Esophagus muscularis mucosa (tissue), 4 donors: ENCODE measurements at regions not wholly inside any gene's neighbourhood (a gene's known extent, or its start where the extent isn't known, plus 50 kb on each side); places are given as distances from the start of the nearest gene placed in this dataset.
"Not testable (repeated sequence)": the region's sequence is repeated elsewhere in the genome, so short reads cannot be mapped to it uniquely, and the experiment has no call there.

Source experiments
- DNase-seq: peaks from one replicate; pipeline ENCODE4 v3.0.0-alpha.2; 2017; ENCODE audit errors: extremely low spot score
- H3K27ac ChIP-seq, 4 donors: fragments of 200-600 bp; sonication (generic); replicated peaks in 1 of 4; 1 replicate in 3 of 4; 2 replicates in 1 of 4; pipeline ENCODE4 v1.5.1; 2016 to 2019; ENCODE audit warnings: mild to moderate bottlenecking in 1 of 4
- H3K27me3 ChIP-seq, 4 donors: fragments of 200-600 bp; sonication (generic); one replicate each; pipeline versions ENCODE4 v1.5.1 to v1.6.0; 2016 to 2019
- H3K36me3 ChIP-seq, 4 donors: fragments of 200-600 bp; sonication (generic); one replicate each; pipeline ENCODE4 v1.5.1; 2016 to 2019
- H3K4me1 ChIP-seq, 4 donors: fragments of 200-600 bp; sonication (generic); one replicate each; pipeline ENCODE4 v1.5.1; 2016 to 2019
- H3K4me3 ChIP-seq, 4 donors: fragments of 200-600 bp; sonication (generic); 1 replicate in 2 of 4; 2 replicates in 2 of 4; pipeline ENCODE4 v1.5.1; 2016 to 2019; ENCODE audit warnings: mild to moderate bottlenecking in 4 of 4, moderate library complexity in 1 of 4
- H3K9me3 ChIP-seq, 4 donors: fragments of 200-600 bp; sonication (generic); 1 replicate in 3 of 4; 2 replicates in 1 of 4; pipeline ENCODE4 v1.5.1; 2016 to 2019
- WGBS: methylation state at CpG from one replicate; pipeline ENCODE4 v1.1.5; 2018; 5-methylcytosine and 5-hydroxymethylcytosine counted together
- intact Hi-C: fragments of 100-400 bp; cut with DNase I; formaldehyde crosslinking; loops from one replicate; pipeline ENCODE4 v1.15.1; 2023

DNA sequence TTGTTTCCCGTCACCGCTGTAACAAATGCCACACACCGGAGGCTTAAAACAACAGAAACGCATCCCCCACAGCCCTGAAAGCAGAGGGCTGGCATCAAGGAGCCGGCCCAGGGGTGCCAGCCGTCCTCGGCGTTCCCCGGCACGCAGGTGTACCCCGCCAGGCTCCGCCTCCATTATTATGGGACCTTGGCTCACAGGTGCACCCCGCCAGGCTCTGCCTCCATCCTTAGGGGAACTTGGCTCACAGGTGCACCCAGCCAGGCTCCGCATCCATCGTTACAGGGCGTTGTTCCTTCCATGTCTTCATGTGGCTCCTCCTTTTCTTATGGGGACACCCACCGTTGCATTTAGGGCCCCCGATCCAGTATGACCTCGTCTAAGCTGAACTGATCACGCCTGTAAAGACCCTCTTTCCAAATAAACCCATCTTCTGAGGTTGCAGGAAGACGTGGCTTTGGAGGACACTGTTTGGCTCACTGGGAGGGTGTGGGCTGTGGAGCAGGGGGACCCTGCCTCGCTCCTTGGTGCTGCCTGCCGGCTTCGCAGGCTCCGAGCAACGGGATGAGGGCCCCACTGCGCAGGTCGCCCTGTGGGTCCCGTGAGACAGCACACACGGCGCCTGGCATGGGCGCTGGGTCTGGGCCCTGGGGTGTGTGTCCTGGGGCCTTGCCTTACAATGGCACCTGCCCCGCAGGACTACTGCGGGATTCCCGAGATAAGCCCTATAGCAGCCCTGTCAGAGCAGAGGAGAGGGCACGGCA, 154.9 kb upstream of the ZNF469 start:
- H3K36me3 ChIP-seq, H3K4me3 ChIP-seq, DNase-seq, intact Hi-C loops, H3K4me1 ChIP-seq, H3K27me3 ChIP-seq, H3K27ac ChIP-seq, H3K9me3 ChIP-seq: not testable (repeated sequence)
- WGBS = 88% methylated on average over 24 of the region's 36 CpGs

DNA sequence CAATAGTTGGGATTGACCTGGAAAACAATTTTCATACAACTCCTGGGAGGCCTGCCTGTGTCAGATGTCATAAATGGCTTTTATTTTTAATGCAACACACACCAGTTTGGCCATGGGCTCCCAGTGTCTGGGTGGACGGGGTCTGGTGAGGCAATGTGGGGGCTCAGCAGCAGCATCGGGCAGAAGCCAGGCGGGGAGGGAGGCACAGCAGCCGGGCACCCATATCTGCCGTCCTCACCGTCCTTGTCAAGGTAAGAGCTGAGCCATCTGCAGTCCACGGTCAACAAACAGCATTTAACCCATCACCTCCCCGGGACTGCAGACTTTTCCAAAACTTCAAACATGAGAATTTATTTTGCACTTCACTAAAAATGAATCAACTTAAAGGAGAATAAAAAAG, 154.0 kb upstream of the ZNF469 start:
- H3K27ac ChIP-seq, intact Hi-C loops, H3K36me3 ChIP-seq, H3K4me3 ChIP-seq, H3K9me3 ChIP-seq, H3K4me1 ChIP-seq, H3K27me3 ChIP-seq, DNase-seq: not testable (repeated sequence)
- WGBS = 70% methylated on average over 8 of the region's 8 CpGs

DNA sequence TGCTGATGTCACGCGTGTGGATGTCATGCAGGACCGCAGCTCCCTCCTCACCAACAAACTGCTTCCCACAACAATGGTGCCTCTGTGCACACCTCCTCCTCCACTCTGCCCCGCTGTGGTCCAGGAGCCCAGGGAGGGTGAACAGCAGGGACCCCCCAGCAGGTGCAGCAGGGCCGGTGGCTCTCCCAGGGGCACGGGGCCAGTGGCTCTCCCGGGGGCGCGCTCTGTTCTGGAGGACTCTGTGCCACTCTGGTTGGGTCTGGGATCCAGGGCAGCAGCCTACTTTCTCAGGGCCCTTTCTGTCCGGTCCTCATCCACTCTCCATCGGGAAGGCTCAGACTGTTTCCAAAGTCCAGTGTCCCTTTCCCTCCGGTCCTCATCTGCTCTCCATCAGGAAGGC, 153.0 kb upstream of the ZNF469 start:
- H3K4me1 ChIP-seq = peaks cover 0 to 12% (median 8%) of the 10 kb centered on the region in 4 donors
- H3K27ac ChIP-seq, H3K27me3 ChIP-seq, H3K9me3 ChIP-seq, intact Hi-C loops, H3K4me3 ChIP-seq, H3K36me3 ChIP-seq, DNase-seq: not testable (repeated sequence)
- WGBS = 85% methylated on average over 12 of the region's 12 CpGs

DNA sequence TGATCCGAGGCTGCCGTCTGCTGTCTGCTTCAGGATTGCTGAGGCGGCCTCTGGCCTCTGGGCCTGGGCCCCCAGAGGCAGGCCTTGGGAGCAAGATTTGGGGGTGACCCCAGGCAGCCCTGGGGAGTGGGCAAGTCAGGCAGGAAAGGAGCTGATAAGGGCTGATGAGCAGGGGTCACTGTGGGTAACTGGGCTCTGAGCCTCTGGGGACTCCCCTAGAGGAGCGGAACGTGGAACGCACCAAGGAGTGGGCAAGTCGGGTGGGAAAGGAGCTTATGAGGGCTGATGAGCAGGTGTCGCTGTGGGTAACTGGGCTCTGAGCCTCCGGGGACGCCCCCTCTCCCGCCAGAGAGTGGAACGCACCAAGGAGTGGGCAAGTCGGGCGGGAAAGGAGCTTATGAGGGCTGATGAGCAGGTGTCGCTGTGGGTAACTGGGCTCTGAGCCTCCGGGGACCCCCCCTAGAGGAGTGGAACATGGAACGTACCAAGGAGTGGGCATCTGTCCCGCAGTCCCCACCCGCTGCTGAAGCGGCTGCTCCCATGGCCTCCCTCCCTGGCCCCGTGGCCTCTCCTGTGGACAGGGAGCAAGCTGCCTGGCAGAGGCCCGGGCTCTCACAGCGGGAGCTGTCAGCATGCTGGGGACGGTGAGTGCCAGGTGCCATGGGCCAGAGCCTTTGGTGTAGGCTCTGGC, 152.3 kb upstream of the ZNF469 start:
- H3K27me3 ChIP-seq, H3K36me3 ChIP-seq, H3K27ac ChIP-seq, H3K9me3 ChIP-seq, intact Hi-C loops, H3K4me3 ChIP-seq: not testable (repeated sequence)
- peaks cover 5 to 17% (median 13%) of the 10 kb centered on the region in 4 donors for H3K4me1 ChIP-seq
- DNase-seq = peak; percentile 29
- WGBS = 100% methylated on average over 7 of the region's 24 CpGs

DNA sequence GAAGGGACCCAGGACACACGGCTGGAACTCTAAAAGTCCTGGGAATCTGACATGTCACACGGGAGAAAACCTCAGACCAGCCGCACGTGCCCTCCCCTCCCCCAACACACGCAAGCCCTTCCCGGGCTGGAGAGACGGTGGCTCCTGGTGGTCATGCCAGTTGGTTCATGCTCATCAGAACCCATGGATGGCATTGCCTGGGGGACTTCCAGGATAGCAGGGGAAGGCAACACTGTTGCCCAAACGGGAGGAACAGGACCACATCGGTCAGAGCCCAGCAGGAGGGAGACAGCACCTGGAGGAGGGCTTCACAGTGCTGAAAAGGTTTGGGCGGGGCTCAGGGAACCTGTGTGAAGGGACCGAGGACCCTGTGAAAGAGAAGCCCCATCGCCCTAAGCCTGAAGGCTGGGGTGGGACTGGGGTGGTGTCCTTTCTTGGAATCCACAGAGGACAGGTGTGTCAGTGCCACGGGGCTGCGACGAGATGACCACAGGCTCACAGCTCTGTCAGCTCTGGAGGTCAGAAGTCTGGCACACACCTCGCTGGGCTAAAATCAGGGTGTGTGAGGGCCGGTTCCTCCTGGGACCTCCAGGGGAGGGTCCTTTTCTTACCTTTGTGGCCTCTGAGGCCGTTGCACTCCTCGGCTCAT, 151.7 kb upstream of the ZNF469 start:
- H3K9me3 ChIP-seq, H3K4me3 ChIP-seq, intact Hi-C loops, H3K36me3 ChIP-seq, H3K27ac ChIP-seq, H3K27me3 ChIP-seq: not testable (repeated sequence)
- H3K4me1 ChIP-seq = peaks cover 10 to 24% (median 15%) of the 10 kb centered on the region in 4 donors
- DNase-seq = peak; percentile 12
- 83% methylated on average over 12 of the region's 19 CpGs for WGBS

DNA sequence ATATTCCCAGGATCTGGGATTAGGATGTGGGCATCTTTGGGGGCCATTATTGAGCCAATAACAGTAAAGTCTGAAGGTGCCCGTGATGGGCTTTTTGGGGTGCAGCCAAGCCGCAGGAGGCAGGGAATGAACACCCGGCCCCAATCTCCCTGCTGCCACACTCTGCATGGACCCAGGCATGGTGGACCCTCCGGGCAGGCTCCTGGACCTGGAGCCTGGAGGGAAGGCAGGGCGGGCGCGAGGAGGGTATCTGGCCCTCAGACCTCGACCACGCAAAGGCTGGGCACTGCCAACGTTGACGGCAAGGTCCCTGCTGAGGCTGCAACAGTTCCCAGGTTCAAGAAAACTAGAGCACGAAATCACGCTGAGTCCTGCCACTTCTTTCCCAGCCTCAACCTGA, 150.9 kb upstream of the ZNF469 start:
- peak; percentile 12 for DNase-seq
- intact Hi-C loops, H3K27ac ChIP-seq, H3K27me3 ChIP-seq, H3K9me3 ChIP-seq, H3K36me3 ChIP-seq, H3K4me3 ChIP-seq: not testable (repeated sequence)
- 93% methylated on average over 11 of the region's 13 CpGs for WGBS
- H3K4me1 ChIP-seq = peaks cover 10 to 30% (median 18%) of the 10 kb centered on the region in 4 donors

DNA sequence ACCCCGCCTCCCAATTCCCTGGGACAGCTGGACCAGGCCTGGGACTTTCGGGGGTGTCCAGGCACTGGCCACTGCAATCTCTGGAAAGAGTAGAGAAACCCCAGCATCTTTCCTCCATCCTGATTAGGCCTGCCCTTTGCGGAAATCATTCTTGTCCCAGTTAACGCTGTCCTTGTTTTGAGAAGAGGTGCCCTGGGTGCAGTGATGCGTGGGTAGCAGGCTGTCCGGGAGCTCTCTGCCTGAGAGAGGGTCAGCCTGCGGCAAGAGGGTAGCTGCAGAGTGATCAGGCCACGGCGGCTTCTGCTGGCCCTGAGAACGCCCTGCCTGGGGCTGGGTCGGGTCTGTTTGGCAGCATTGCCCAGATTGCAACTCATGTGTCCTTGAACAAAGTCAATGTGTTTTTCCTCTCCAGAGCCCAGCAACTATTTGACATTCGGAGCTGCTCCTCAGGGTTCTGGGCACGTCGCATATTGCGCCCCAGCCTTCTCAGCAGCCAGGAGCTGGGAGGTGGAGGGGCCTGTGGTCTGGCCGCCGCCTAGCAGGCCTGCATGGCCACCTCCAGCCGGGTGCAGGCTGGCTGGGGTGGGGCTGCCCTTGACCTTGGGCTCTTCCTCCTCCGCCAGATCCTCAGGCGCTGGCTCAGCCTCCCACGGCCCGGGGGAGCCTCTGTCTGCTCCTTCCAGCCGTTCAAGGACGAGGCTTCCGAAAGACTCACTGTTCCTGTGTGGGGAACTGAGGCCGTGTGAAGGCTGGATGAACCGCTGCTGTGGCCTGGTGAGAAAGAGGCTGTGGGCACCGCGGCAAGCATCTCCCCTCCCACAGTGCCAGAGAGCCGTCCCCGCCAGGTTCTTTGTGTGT, 150.1 kb upstream of the ZNF469 start:
- H3K36me3 ChIP-seq, intact Hi-C loops, H3K27ac ChIP-seq, H3K9me3 ChIP-seq, H3K27me3 ChIP-seq, H3K4me3 ChIP-seq: not testable (repeated sequence)
- peaks cover 11 to 33% (median 20%) of the 10 kb centered on the region in 4 donors for H3K4me1 ChIP-seq
- 90% methylated on average over 12 of the region's 31 CpGs for WGBS
- DNase-seq = peak; percentile 77

DNA sequence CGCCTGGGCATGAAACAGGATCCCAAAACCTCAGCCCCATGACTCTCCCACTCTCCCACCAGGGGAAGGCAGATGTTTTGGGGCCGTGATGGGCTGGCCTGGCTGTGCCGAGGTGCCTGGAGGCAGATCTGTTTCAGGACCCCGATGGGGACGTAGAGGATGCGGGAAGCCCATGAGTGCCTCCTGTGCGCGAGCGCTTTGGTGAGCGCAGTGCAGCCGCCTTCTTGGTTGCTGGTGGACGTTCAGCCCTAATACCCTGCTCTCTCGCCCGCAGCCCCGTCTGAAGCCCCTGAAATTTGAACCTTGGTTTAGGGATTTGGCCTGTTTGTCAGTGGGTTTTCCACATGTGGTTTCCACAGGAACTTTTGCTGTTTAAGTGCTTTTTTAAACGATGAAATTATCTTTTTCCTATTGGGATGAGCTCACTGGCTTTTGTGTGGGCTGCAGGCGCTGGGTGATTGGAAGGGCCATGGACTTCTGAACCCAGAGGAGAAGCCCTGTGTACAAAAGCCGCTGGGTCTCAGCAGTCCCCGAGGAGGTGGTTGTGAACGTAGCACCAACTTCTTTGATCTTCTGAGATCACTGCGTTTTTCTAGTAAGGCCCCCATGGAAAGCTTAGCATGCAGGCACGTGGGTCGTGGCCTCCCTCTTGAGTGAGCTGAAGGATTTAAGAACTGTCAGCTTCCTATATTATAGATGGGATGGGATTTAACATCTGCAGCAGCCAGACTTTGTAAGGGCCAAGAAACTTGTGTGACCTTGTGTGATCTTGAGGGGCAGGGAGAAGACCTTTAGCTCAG, 148.9 kb upstream of the ZNF469 start:
- Histone ChIP-seq H3K4me1 (peaks cover 21 to 44% (median 30%) of the 10 kb centered on the region in 4 donors), H3K27ac (peak overlapping the region; percentile 54 to 74 (median 62))
- H3K36me3 ChIP-seq, H3K9me3 ChIP-seq, H3K4me3 ChIP-seq, intact Hi-C loops, H3K27me3 ChIP-seq: not testable (repeated sequence)
- WGBS = 64% methylated on average over 7 of the region's 23 CpGs
- DNase-seq = peak; percentile 50

DNA sequence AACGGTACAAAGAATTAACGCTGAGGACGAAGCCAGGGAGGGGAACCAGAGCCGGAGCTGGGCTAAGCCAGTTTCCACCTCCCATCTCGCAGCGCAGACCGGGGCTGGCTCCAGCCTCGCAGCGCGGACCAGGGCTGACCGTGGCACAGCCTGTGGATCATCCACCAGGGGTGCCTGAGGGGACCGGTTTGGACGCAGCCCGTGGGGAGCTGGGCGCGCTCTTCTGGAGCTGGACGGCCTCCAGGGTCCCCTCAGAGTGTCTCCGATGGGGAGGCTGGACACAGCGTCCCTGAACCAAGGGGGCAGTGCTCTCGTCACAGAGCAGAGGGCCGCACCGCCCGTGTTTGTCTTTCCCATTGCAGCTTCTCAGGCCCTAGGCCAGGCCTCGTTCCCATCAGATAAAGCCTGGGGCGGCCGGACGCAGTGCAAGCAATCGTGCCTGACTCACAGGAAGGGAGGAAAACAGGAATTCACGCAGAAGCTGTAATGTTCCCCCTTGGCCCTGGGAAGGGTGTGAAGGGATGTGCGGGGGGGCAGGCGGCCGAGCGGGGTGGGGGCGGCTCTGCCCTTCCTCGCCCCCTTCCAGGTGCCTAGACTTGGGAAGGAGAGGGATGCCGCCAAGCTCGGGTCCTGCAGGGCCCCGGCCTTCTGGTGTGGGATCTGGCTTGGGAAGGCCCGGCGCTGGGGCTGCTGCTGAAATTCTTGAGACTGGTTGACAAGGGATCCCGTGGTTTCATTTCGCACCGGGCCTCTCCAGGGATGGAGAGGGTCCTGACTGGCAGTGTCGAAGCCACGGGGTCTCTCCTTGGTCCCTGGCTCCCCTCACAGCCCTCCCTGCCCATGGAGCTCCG, 148.1 kb upstream of the ZNF469 start:
- H3K36me3 ChIP-seq, H3K27me3 ChIP-seq, intact Hi-C loops, H3K9me3 ChIP-seq: not testable (repeated sequence)
- H3K27ac ChIP-seq = peak overlapping the region; percentile 54 to 74 (median 62)
- 76% methylated on average over 21 of the region's 46 CpGs for whole genome bisulfite sequencing
- H3K4me3 ChIP-seq = peak overlapping the region in 1 of 4 donors; percentile 14
- peaks cover 21 to 47% (median 30%) of the 10 kb centered on the region in 4 donors for H3K4me1 ChIP-seq
- peak; percentile 74 for DNase-seq

DNA sequence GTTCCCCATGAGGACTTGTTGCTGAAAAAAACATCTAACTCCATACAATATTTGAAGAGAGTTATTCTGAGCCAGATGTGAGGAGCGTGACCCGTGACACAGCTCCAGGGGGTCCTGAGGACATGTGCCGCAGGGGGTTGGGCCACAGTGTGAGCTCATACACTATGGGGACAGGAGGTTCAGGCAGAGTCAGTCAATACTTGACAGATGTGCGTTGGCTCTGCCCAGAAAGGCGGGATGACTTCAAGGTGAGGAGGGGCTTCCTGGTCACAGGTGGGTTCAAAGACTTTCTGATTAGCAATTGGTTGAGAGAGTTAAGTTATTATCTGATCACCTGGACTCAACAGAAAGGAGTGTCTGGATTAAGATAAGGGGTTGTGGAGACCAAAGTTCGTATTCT, 147.1 kb upstream of the ZNF469 start:
- 89% methylated on average over 6 of the region's 6 CpGs for WGBS
- peaks cover 21 to 52% (median 34%) of the 10 kb centered on the region in 4 donors for H3K4me1 ChIP-seq
- H3K36me3 ChIP-seq, intact Hi-C loops, H3K27ac ChIP-seq, H3K27me3 ChIP-seq, H3K9me3 ChIP-seq, H3K4me3 ChIP-seq: not testable (repeated sequence)
- DNase-seq = peak; percentile 31

DNA sequence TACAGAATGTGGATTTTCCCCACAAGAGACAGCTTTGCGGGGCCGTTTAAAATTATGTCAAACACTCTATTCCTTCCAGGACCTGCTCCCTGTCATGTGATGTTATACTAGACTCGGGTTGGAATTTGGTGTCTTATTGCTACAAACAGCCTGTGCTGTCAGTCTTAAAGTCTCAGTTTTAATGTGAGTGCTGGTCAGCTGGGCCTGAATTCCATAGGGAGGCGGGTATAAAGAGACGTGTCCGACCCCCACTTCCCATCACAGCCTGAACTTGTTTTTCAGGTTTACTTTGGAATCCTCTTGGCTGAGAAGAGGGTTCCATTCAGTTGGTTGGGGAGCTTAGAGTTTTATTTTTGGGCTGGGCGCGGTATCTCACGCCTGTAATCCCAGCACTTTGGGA, 146.5 kb upstream of the ZNF469 start:
- H3K9me3 ChIP-seq, H3K27ac ChIP-seq, H3K4me3 ChIP-seq, H3K36me3 ChIP-seq, intact Hi-C loops, H3K27me3 ChIP-seq: not testable (repeated sequence)
- peak; percentile 26 for DNase-seq
- peaks cover 21 to 52% (median 34%) of the 10 kb centered on the region in 4 donors for H3K4me1 ChIP-seq
- WGBS = 66% methylated on average over 7 of the region's 9 CpGs
